AML-193 (cell line): ENCODE measurements at regions not wholly inside any gene's neighbourhood (a gene's known extent, or its start where the extent isn't known, plus 50 kb on each side); places are given as distances from the start of the nearest gene placed in this dataset.

ENCODE experiments used
- DNase-seq, 2 experiments: peaks; one replicate each; lab custom pipeline; 2025; lab: John Stamatoyannopoulos, UW

GRCh38 chr16:35639233-35640205 is 2180.1 kb downstream of the TP53TG3F start:
- DNase-seq: no peak

GRCh38 chr16:35642322-35642835 is 2183.0 kb downstream of the TP53TG3F start:
- DNase-seq: no peak

DNA sequence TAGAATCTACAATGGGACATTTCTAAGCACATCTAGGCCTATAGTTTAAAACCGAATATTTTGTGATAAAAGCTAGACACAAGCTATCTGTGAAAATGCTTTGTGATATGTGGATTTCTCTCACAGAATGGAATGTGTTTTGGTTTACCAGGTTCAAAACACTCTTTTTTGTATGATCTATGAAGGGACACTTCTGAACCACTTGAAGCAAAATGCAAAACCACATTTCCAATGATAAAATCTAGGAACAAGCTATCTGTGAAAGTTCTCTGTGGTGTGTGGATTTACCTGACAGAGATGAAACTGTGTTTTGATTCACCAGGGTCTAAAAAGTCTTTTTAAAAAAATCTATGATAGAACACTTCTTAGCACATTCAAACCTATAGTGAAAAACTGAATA is 2192.4 kb downstream of the TP53TG3F start:
- DNase-seq: no peak

DNA sequence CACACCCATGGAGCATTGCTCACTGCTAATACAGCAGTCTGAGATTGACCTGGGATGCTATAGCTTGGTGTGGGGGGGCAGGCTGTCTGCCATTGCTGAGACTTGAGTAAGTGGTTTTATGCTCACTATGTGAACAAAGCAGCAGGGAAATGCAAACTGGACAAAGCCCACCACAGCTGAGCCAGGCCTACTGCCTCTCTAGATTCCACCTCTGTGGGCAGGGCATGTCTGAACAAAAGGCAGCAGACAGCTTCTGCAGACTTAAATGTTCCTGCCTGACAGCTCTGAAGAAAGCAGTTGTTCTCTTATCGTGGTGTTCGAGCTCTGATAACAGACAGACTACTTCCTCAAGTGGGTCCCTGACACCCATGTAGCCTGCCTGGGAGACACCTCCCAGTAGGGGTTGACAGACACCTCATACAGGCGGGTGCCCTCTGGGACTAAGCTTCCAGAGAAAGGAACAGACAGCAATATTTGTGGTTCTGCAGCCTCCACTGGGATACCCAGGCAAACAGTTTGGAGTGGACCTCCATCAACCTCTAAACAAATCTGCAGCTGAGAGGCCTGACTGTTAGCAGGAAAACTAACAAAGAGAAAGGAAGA is 2204.8 kb downstream of the TP53TG3F start:
- DNase-seq: no peak

- DNase-seq: no peak
Observed at GRCh38 chr16:35685085-35685484, 2225.7 kb downstream of the TP53TG3F start.

- no peak for DNase-seq
Observed at GRCh38 chr16:35686595-35686994, 2227.2 kb downstream of the TP53TG3F start.

DNA sequence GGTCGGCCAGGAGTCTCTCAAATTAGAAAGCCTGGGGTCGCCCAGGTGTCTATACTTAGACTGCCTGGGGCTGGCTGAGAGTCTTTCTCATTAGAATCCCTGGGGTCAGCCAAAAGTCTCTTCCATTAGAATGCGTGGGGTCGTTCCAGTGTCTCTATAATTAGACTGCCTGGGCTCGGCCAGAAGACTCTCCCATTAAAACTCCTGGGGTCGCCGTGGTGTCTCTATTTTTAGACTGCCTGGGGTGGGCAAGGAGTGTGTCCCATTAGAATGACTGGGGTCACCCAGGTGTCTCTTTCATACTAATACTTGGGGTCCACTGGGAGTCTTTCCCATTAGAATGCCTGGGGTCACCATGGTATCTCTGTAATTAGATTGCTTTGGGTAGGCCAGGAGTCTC is 2227.7 kb downstream of the TP53TG3F start:
- no peak for DNase-seq

DNA sequence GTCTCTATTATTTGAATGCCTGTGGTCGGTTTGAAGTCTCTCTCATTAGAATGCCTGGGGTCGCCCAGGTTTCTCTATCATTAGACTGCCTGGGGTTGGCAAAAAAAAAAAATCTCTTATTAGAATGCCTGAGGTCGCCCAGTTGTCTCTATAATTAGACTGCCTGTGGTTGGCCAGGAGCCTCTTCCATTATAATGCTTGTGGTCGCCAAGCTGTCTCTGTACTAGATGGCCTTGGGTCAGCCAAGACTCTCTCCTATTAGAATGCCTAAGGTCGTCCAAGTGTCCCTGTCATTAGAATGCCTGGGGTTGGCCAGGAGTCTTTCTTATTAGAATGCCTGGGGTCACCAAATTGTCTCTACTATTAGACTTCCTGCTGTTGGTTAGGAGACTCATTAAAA is 2228.4 kb downstream of the TP53TG3F start:
- DNase-seq: no peak

GRCh38 chr16:35689764-35690163 is 2230.4 kb downstream of the TP53TG3F start:
- no peak for DNase-seq

DNA sequence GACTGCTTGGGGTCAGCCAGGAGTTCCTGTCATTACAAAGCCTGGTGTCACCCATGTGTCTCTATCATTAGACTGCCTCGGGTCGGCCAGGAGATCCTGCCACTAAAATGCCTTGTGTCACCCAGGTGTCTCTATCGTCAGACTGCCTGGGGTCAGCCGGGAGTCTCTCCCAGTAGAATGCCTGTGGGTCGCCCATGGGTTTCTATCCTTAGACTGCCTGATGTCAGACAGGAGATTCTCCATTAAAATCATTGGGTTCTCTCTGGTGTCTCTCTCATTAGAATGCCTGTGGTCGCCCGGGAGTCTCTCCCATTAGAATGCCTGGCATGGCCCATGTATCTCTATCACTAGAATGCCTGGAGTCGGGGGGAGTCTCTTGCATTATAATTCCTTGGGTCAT is 2231.0 kb downstream of the TP53TG3F start:
- no peak for DNase-seq

GRCh38 chr16:35691057-35691456 is 2231.6 kb downstream of the TP53TG3F start:
- no peak for DNase-seq

DNA sequence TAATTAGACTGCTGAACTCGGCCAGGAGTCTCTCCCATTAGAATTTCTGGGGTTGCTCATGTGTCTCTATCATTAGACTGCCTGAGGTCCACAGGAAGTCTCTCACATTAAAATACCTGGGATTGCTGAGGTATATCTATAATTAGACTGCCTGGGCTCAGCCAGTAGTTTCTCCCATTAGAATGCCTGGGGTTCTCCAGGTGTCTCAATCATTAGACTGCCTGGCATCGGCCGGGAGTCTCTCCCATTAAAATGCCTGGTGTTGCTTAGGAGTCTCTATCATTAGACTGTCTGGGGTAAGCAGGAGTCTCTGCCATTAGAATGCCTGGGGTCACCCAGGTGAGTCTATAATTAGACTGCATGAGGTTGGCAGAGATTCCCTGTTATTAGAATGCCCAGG is 2233.4 kb downstream of the TP53TG3F start:
- no peak for DNase-seq

- DNase-seq: no peak
Observed at GRCh38 chr16:35706901-35707300, 2247.5 kb downstream of the TP53TG3F start.

DNA sequence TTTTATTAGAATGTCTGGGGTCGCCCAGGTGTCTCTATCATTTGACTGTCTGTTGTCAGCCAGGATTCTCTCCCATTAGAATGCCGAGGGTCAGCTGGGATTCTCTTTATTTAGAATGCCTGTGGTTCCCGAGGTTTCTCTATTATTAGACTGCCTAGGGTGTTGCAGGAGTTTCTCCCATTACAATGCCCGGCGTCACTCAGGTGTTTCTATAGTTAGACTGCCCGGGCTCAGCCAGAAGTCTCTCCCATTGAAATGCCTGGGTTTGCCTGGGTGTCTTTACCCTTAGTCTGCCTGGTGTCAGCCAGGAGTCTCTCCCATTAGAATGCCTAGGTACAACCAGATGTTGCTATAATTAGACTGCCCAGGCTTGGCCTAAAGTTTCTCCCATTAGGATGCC is 2252.0 kb downstream of the TP53TG3F start:
- DNase-seq: no peak

DNA sequence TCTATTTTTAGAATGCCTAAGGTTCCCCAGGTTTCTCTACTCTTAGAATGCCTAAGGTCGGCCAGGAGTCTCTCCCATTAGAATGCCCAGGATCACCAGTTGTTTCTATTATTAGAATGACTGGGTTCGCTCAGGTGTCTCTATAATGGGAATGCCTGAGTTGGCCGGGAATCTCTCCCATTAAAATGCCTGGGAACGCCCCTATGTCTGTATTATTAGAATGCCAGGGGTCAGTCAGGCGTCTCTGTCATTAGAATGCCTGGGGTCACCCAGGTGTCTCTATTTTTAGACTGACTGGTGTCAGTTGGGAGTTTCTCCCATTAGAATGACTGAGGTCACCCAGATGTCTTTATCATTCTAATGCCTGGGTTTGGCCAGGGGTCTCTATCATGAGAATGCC is 2252.5 kb downstream of the TP53TG3F start:
- DNase-seq: no peak

- no peak for DNase-seq
Observed at GRCh38 chr16:35713762-35714650, 2254.6 kb downstream of the TP53TG3F start.

- no peak for DNase-seq
Observed at GRCh38 chr16:35714665-35715064, 2255.3 kb downstream of the TP53TG3F start.

DNA sequence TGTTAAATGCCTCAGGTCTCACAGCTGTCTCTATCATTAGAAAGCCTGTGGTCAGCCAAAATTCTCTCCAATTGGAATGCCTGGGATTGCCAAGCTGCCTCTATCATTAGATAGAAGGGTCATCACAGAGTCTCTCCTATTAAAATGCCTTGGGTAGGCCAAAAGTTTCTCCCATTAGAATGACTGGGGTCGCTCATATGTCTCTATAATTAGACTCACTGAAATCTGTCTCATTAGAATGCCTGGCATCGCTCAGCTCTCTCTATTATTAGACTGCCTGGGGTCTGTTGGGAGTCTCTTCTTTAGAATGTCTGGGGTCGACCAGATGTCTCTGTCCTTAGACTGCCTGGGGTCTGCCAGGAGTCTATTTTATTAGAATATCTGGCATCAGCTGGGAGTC is 2265.1 kb downstream of the TP53TG3F start:
- no peak for DNase-seq

DNA sequence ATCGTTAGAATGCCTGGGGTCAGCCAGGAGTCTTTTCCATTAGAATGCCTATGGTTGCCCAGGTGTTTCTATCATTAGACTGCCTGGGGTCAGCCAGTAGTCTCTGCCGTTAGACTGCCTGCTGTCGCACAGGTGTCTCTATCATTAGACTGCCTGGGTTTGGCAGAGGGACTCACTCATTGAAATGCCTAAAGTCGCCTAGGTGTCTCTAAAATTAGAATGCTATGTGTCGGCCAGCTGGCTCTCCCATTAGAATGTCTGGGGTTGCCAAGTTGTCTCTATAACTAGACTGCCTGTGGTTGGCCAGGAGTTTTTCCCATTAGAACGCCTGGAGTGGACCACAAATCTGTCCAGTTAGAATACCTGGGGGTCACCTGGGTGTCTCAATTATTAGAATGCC is 2266.5 kb downstream of the TP53TG3F start:
- no peak for DNase-seq

GRCh38 chr16:35730251-35730650 is 2270.8 kb downstream of the TP53TG3F start:
- DNase-seq: no peak

GRCh38 chr16:35731341-35732040 is 2272.1 kb downstream of the TP53TG3F start:
- no peak for DNase-seq
